Ammon's horn (tissue), 1 donor: ENCODE measurements at regions not wholly inside any gene's neighbourhood (a gene's known extent, or its start where the extent isn't known, plus 50 kb on each side); places are given as distances from the start of the nearest gene placed in this dataset.
A peak's percentile ranks its signal among the peaks of the same experiment; 100 is the strongest.

Experiments used
- DNase-seq: peaks from one replicate; pipeline ENCODE4 v3.0.0-alpha.2; 2016; ENCODE audit warnings: low spot score

DNA sequence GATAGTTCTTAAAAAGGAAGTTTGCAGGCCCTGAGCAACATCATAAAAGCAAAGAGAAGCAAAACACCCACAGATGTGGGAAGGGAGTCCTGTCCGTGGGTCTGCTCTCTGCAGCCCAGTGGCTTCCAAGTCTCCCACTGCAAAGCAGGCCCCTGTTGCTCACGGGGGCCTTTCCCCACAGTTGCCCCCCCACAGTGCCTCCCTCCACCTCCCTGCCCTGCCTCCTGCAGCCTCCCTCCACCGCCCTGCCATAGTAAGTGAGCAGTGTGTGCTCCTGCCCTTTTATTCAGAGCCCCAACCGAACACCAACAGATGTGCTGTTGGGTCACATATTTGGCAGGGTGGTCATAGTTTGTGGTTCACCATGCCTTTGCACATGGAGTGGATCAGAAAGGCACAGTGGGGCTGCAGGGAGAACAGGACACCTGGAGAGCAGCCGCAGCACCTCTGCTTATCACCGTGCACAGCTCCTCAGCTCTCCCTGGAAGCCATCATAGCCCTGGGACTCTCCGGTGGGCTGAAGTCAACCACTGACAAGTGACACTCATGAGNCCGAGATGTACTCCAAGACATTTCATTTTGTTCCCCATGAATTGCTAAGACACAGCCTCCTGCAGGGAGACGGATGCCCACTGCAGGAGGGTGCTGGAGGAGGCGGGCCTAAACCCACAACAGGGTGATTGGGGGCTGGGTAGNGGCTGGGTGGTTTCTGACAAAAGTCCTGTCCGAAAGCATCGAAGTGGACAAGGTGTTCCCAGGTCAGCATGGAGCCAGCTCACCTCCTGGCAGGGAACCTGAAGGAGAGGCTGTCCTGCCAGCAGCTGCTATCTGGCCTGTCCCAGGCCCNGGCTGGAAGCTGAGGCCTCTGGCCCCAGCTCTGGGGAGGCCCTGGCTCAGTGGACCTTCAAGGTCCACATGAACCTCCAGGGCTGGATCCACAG is 278.9 kb downstream of the GADD45G start:
- no peak for DNase-seq

DNA sequence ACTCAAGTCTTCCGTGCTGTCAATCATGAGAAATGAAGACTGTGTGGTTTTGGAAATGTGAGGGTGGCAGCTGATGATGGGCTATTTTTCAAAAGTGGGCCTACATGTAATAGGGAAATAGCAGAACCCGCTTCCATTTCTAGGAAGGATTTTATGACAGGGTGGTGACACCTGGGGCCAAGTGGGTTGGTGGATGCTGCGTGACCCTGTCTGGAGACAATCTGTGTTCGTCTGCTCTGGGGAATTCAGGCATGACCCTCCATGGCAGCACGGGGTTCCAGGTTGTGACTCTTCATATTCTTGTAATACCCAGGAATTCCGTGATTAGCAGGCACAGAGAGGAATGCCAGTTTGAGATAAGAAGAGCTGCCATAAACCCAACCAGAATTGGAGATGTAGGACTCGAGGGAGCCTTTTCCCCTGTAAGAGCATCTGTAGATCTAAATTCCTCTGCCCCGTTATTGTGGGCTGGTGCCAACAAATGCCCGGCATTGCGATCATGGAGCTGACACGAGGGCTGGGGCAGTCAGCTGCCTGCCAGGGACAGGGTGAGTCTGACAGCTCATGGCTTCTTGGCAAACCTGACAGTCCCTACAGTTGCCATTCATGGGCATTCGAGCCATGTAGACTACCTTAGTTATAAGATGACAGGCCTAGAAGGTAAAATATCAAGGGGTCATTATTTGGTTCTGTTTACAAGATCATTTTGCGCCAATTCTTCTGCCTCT is 279.7 kb downstream of the GADD45G start:
- no peak for DNase-seq

DNA sequence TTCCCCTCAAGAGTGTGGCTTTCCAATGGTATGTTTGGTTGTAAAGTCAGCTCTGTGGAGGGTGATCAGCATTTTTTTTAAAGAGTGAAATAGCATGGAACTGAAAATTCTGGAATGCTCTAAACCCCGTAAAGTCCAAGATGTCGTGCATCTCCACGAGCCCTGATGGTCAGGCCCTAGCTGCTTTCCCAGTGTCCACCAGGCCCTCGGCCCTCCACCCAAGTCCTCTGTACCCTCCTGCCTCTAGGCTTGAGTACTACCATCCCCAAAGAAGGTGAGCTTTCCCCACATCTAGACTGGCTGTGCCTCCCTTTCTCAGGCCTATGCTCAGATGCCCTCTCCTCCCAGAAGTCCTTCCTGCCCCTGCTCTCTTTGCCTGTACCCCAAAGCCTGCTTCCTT is 280.3 kb downstream of the GADD45G start:
- no peak for DNase-seq

DNA sequence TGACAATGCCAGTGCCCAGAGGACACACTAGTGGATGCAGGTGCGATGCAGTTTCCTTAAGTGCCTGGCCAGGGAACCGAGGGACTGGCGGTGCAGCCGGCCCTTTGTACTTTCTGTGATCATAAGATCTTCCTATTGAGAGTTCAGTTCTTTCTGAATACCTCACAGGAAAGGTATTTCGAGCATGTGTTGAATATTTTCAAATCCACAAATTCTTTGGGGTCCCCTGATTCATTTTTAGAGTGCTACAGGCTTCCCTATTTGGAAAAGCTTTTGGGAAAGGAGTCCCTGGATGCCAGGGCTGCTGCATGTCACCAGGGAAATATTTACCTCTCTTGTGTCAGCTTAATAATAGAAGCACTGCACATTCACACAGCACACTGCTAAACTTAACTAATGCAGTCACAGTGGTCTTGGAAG is 281.5 kb downstream of the GADD45G start:
- DNase-seq: no peak

DNA sequence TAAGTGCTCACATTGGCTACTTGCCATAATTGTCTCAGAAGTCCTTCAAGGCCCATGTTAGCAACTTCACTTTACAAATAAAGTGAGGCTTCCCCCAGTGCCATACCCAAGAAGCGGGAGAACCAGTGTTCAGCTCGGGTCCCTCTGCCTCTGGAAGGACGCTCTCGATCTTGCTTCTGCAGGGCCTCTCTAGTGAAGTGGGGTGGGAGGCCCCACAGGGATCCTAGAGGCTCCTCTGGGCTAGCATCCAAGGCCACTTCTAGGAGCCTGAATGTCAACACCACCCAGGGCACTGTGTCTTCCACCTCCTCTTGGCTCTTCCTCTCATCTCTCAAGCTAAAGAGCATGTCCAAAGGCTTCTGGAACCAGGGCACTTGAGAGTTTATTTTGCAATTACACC is 282.5 kb downstream of the GADD45G start:
- no peak for DNase-seq

DNA sequence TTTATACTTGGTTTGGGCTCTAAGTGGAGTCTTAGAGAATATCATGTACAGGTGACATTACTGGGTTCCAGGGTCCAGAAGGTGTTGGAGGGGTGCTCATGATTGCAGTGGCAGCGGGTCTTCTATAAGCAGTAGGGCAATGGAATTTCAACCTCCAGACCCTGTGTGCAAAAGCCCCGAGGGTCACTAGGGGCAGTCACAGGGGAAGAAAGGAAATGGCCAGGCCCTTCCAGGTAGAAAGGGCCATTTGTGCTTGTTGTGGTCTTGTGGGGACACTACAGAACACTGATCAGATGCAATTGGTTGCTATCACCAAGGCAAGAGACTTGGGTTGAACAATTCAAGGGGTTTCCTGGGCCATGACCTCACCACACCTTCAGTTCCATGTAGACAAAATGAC is 283.4 kb downstream of the GADD45G start:
- no peak for DNase-seq

DNA sequence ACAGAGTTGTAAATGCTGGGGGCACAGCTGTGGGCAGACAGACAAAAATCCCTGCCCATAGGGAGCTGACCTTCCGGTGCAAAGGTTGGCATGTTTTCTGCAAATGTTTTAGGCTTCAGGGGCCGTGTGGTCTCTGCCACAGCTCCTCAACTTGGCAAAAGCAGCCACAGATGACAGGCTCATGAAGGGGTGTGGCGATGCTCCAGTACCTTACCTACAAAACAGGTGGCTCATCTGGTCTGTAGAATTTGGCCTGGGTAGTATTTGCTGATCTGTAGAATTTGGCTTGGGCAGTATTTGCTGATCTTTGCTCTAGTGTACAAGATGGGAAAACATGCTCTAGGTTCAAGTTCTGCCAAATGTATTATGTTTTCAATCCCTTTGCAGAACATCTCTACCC is 283.9 kb downstream of the GADD45G start:
- no peak for DNase-seq

DNA sequence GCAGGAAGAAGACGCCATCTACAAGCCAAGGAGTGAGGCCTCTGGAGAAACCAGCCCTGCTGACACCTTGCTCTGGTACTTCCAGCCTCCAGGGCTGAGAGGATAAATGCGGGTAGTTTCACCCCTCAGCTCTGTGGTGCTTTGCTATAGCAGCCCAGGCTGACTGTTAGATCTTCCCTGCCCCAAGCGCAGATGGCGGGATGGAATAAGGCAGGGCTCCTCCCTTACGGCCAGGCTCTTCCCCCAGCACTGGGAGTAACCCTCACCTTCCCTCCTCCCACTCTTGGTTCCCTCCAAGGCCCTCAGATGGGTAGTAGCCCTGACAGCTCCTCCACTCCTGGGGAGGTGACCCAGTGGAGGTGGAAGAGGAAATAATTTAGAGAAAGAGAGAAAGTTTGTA is 285.1 kb downstream of the GADD45G start:
- DNase-seq: no peak

DNA sequence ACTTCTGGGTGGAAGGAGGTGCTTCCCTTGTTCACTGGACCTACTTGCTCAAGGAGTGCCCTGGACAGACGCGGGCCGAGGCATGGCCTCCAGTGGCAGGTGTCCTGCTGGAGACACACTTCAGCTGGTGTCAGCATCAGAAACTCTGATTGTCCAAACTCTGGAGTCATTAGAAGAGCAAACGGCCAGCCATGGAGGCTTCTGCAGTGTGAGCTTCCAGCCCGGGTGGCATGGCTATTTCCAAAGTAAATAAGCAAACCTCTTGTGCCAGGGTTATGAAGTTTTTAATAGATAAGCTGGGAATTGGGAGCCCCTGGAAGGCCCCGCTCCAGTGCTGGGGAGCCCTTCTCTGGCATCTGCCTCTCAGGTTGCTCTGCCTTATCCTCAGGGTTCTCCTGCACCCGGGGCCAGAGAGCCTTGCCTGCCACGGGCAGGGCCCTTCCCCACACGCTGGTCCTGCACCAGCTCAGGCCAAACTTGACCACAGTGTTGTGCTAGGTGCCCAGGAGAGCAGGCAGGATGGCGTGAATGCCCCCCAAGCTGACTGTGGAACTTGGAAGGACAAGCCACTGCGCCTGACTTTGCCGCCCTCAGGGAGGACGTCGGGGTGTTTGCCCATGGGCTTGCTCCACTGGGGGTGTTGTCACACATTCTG is 285.6 kb downstream of the GADD45G start:
- no peak for DNase-seq

DNA sequence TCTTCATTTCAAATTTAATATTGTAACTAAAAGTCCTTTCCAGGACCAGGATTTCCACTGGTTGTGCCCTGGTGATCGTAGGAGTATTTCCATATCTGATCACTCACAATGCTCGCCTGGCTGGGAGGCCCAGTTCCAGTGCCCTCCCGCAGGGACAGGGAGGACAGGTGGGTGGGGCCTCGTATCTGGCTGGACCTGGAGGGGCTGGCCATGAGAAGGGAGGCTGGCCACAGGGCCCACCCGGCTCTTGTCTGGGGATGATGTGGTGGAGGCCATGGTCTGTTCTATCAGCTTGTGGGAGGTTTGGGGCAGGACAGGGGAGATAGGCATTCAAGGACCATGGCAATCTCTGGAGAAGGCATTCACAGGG is 286.4 kb downstream of the GADD45G start:
- DNase-seq: no peak

DNA sequence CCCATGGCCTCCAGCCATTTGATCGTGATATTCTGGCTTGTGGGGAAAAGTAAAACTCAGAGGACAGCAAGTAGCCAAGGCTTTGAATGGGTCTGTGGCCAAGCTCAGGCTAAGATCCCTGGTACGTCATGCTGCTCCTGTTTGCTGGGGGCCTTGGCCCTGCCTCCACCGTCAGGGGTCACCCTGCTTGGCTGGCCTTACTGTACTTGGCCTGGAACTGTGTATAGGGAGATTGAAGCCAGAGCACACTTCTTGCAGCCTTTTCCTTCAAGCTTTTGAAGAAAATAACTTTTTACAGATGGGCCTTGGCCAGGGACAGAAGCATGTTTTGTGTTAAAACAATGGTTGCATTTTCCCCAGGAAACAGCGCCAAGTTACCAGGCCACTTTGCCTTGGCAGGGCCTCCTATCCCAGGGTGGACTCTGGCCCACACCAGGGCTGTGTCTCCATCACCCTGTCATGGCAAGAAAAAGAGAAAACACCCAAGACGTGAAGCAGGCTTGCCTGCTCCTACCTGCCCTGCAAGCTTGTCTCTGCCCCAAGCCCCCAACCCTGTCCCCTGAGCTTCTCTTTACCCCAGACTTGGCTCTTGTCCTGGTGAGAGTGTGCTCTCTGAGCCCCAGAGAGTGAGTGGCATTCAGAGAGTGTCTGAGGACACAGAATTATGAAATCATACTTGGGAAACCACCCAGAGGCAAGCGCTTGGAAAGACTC is 286.9 kb downstream of the GADD45G start:
- peak; percentile 51 for DNase-seq

DNA sequence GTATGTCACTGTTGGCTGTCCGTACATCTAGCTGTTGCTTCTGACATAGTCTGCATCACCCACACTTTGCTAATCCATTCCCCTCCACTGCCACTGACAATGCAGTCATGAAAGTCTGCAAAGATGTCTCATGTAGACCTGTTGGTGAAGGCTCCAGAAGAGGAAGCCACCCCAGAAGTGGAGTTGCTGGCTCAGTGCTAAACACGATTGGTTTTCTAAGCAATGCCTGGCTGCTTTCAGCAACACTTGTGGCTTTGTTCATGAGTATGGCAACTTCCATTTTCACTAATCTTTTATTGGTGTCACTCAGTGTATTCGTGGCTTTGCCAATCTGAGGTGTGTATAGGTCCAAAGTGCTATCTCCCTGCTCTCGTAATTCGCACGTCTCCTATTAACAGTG is 288.1 kb downstream of the GADD45G start:
- DNase-seq: no peak

DNA sequence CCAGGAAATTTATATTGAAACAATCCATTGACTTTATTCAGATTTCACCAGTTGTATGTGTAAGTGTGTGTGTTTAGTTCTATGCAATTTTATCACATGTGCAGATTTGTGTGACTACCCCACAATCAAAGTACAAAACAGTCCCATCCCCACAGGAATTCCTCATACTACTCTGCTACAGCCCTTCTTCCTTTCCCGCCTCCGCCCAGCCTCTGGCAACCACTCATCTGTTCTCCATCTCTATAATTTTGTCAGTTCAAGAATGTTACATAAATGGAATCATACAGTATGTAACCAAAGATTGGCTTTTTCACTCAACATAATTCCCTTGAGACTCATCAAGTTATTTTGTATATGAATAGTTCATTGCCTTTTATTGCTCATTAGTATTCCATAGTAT is 289.1 kb downstream of the GADD45G start:
- DNase-seq: no peak

DNA sequence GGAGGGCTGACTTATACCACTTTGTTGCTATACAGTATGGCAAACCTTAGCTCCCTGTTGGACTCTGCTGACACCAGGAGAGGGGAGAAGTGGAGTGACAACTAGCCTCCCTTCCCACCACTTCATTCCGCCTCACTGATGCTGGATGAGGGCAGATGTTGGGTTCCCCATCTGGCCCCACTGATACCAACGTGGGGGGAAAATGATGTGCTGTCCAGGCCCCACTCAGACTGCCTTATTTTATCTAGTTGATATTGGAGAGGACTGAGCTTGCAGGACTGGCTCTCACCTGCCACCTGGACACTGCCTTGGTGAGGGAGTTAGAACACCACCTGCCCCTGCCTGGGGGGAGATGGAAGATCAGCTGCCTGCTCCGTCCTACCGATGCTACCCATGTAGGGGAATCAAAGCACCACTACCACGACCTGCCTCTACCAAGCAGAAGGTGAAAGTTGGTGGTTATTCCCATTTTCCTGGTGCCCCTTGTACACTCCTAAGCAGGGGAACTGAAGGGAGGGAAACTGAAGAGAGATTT is 292.1 kb downstream of the GADD45G start:
- no peak for DNase-seq

DNA sequence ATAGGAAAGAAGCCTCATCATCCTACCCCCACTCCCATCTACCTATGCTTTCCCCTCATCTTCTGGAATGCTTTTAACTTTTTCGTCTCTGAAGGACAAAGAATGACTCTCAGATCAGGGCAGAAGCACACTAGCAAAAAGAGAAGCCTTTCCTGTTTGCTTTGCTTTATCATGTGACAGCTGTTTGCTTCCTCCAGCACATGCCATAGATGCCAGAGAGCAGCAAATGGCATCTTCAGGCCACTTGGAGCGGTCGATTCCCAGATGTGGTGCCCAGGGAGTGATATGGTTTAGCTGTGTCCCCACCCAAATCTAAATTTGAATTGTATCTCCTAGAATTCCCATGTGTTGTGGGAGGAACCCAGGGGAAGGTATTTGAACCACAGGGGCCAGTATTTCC is 294.8 kb downstream of the GADD45G start:
- no peak for DNase-seq

DNA sequence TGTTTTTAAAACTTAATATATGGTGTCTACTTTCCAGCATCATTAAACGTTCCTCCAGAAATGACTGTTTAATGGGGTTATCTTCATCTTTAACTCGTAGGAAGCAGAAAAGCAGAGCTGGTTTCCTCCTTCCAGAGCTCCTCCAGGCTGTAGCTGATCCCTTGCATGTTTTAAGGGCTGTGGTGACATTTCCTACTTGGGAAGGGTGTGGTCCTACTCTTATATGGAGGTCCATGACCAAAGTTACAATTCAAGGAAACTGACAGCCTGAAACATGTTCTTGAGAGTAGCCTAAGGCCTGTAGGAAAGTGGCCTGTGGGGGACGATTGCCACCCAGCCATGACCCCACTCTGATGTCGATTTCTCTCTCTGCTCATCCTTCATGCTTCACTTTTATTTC is 297.1 kb downstream of the GADD45G start:
- DNase-seq: no peak

DNA sequence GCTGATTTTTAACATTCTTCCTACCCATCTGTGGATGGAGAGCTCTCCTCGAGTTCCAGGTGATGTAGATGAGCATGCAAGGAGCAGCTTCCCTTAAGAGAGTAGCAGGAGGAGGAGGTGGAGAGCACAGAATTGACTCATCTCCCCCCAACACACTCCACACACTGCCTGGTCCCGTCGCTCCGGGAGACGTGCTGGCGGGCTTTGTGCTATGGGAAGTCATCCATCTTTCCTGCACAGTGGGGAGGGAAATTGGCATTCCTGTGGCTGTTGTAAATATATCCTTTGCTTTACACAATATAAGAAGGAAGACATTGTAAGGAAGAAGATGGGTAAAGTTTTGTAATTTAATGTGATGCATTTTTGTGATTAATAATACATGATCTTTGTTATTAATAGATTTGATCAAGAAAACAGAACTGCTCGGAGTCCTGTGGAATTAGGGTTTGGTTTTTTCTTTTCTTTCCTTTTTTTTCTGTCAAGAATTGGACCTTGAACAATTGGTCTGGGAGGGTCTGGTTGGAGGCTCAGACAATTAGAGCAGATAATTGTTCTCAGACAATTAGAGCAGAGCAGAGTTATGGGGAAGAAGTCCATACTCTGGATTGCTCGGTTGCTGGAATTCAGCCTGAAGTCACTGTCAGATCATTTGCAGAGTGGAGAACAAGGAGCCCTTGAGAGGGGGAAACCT is 297.8 kb downstream of the GADD45G start:
- peak; percentile 64 for DNase-seq

DNA sequence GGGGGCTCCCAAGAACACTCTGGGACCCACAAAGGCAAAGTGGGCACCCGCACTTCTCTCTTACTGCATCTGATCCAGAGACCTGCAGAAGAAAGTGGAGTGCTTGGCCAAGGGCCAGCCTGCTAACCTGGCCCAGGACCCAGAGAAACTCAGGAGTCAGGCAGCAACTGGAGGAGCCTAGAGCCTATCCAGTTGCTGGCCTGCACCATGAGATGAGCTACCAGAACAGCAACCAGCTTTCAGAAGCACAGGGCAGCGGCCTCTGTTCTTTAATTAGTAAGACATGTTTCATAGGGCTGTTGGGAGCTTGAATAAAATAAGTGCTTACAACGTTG is 298.3 kb downstream of the GADD45G start:
- no peak for DNase-seq

DNA sequence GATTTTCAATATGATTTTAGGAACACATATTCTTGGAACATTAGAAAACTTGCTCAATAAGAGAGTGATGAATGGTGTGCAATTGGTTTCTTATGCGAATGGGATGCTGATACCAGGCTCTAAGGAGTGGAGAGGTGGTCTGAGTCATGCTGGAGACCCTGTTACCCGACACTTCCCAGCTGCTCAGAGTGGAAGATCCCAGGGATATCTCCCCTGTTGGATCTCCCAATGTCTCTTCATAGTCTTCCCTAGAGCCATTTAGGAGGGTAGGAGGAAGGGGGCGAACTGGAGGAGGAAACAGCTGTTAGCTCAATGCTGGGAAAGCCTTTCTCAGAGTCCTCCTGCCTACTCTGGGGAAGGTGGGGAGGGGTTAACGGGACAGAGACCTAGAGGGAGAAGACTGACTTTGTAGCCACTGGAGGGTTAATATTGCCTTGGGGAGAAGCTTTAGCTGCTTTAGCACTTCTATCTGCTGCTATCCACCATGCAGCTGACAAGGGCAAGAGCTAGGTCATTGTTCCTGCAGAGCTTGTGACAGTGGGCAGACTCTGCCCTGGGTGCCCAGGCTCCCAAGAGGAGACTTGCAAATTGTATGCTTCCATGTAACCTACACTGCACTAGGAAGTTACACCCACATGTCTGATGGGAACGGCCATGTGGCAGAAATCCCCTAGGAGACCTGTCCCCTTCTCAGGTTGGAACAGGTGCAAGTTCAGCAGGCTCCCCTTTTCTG is 301.0 kb downstream of the GADD45G start:
- no peak for DNase-seq

DNA sequence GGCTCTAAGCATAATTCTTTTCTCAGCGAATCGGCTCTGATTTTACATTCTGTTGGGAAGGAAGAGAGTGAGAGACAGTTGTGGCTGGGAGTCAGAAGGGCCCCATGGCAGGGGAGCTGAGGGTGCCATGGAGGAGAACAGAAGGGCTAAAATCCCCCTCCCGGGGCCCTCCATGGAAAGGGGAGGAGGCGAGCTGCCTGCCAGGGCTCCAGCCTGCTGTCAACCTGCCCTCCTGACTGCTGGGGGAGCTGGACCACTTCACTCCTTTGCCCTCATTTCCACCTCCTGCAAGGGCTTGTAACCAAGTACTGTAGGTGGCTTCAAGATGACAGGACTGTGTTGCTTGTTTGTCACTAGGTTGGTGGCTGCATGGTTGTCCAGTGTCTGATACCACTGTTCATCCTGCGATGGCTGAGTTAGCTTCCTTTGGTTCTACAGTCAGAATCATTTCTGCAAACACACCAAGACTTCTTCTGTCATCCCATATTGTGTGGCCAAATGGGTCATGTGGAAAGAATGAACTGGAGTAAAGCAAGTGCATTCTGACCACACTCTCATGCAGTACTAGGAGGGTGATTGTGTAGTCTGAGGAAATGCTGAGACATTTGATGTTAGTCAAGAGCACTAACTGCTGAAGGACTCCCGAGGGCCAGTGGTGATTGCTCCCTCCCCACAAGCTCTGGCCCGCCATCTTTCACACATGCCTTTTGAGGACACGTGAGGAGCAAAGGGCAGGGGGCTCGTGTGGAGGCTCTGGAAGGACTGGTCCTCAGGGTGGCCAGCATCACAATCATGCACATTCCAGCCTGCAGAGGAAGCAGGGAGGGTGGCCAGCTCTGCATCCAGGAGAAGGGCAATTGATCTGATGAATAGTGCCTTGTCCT is 307.2 kb downstream of the GADD45G start:
- DNase-seq: no peak
